IMR-90 (cell line): ENCODE measurements at regions not wholly inside any gene's neighbourhood (a gene's known extent, or its start where the extent isn't known, plus 50 kb on each side); places are given as distances from the start of the nearest gene placed in this dataset.

Source experiments
- ATAC-seq: fragments of 200-7000 bp; cut with Tn5 transposase; 2 replicates; pipeline ENCODE4 v1.9.1; 2020; ENCODE audit warnings: low read depth, mild to moderate bottlenecking, moderate library complexity
- BruUV-seq: library from RNA; stranded (reverse); fragments of 400-500 nt; replicated peaks from 2 replicates; lab custom pipeline; 2021; lab: Mats Ljungman, UMichigan
- CTCF ChIA-PET: fragments of 300-600 bp; formaldehyde crosslinking; extraction: SDS; loops from one replicate; lab custom pipeline; 2021; ENCODE audit warnings: antibody characterized with exemption; lab: Yijun Ruan, JAX
- POLR2A ChIA-PET: fragments of 300-600 bp; sonication (Branson Sonifier 250); formaldehyde crosslinking; loops from one replicate; lab custom pipeline; 2022; ENCODE audit warnings: antibody characterized with exemption; ENCODE audit not compliant: unreplicated experiment; lab: Charles Lee
- DNase-seq: peaks from one replicate; pipeline ENCODE4 v3.0.0; 2013
- H2AFZ ChIP-seq: replicated peaks from 2 replicates; pipeline ENCODE3; 2013; ENCODE audit warnings: low read length, mild to moderate bottlenecking; ENCODE audit not compliant: poor library complexity
- H2AK5ac ChIP-seq: 2 replicates; pipeline ENCODE4 v1.6.1; 2013; ENCODE audit warnings: low read depth, low read length, inconsistent platforms
- H2AK9ac ChIP-seq: replicated peaks from 2 replicates; pipeline ENCODE3; 2013; ENCODE audit warnings: mild to moderate bottlenecking, low read depth, low read length, moderate library complexity; ENCODE audit not compliant: poor library complexity
- H2BK120ac ChIP-seq: 2 replicates; pipeline ENCODE4 v1.6.1; 2013; ENCODE audit warnings: low read depth, low read length, inconsistent platforms
- H2BK15ac ChIP-seq: 3 replicates; pipeline ENCODE4 v1.6.1; 2013; ENCODE audit warnings: low read depth, low read length, inconsistent platforms
- H2BK20ac ChIP-seq: 2 replicates; pipeline ENCODE4 v1.6.1; 2013; ENCODE audit warnings: low read depth, mild to moderate bottlenecking, inconsistent platforms, low read length, moderate library complexity
- H2BK5ac ChIP-seq: 2 replicates; pipeline ENCODE4 v1.6.1; 2013; ENCODE audit warnings: mild to moderate bottlenecking, low read depth, low read length, inconsistent platforms; ENCODE audit not compliant: poor library complexity, severe bottlenecking
- H3K14ac ChIP-seq: replicated peaks from 2 replicates; pipeline ENCODE4 v1.6.1; 2013; ENCODE audit warnings: low read depth, low read length, inconsistent platforms
- H3K18ac ChIP-seq: 2 replicates; pipeline ENCODE4 v1.6.1; 2013; ENCODE audit warnings: low read depth, low read length, control low read depth
- H3K23ac ChIP-seq: 2 replicates; pipeline ENCODE4 v1.6.1; 2013; ENCODE audit warnings: low read depth, low read length, inconsistent platforms
- H3K27ac ChIP-seq: 2 replicates; pipeline ENCODE4 v1.5.1; 2013; ENCODE audit warnings: mild to moderate bottlenecking, control low read depth, low read length; ENCODE audit not compliant: insufficient read depth
- H3K27me3 ChIP-seq: 2 replicates; pipeline ENCODE4 v1.6.1; 2013; ENCODE audit warnings: low read length; ENCODE audit not compliant: control insufficient read depth, insufficient read depth
- H3K36me3 ChIP-seq: 2 replicates; pipeline ENCODE4 v1.6.1; 2013; ENCODE audit warnings: low read length, mixed read lengths; ENCODE audit not compliant: control insufficient read depth, insufficient read depth
- H3K4ac ChIP-seq: 2 replicates; pipeline ENCODE4 v1.6.1; 2013; ENCODE audit warnings: low read depth, low read length, inconsistent platforms
- H3K4me1 ChIP-seq: 2 replicates; pipeline ENCODE4 v1.6.1; 2013; ENCODE audit warnings: low read length, mixed read lengths; ENCODE audit not compliant: control insufficient read depth, insufficient read depth
- H3K4me2 ChIP-seq: 2 replicates; pipeline ENCODE4 v1.6.1; 2013; ENCODE audit warnings: low read depth, mild to moderate bottlenecking, control low read depth, low read length, moderate library complexity
- H3K4me3 ChIP-seq: 2 replicates; pipeline ENCODE4 v1.5.1; 2013; ENCODE audit warnings: low read depth, mild to moderate bottlenecking, control low read depth, low read length, moderate library complexity; ENCODE audit not compliant: insufficient read depth
- H3K56ac ChIP-seq: 2 replicates; pipeline ENCODE4 v1.6.1; 2013; ENCODE audit warnings: low read length, inconsistent platforms; ENCODE audit not compliant: insufficient read depth; ENCODE audit errors: extremely low read depth
- H3K79me1 ChIP-seq, 2 experiments: 2 replicates each; pipeline ENCODE4 v1.6.1; 2013; ENCODE audit warnings: low read length in 2 of 2, inconsistent platforms in 1 of 2, low read depth in 1 of 2
- H3K9ac ChIP-seq: 2 replicates; pipeline ENCODE4 v1.6.1; 2013; ENCODE audit warnings: low read depth, low read length, control low read depth
- H3K9me1 ChIP-seq: 2 replicates; pipeline ENCODE4 v1.6.1; 2013; ENCODE audit warnings: low read length, inconsistent platforms; ENCODE audit not compliant: insufficient read depth
- H3K9me3 ChIP-seq: 2 replicates; pipeline ENCODE4 v1.6.1; 2013; ENCODE audit warnings: low read length; ENCODE audit not compliant: control insufficient read depth, insufficient read depth
- H4K20me1 ChIP-seq: 2 replicates; pipeline ENCODE4 v1.6.1; 2013; ENCODE audit warnings: low read length, inconsistent platforms; ENCODE audit not compliant: insufficient read depth
- H4K5ac ChIP-seq: 2 replicates; pipeline ENCODE4 v1.6.1; 2013; ENCODE audit warnings: mild to moderate bottlenecking, low read depth, low read length, control low read depth
- H4K8ac ChIP-seq, 2 experiments: 2 replicates each; pipeline ENCODE4 v1.6.1; 2013; ENCODE audit warnings: low read depth in 2 of 2, low read length in 2 of 2, control low read depth in 1 of 2, inconsistent platforms in 1 of 2
- H4K91ac ChIP-seq: 2 replicates; pipeline ENCODE4 v1.6.1; 2013; ENCODE audit warnings: low read depth, low read length, inconsistent platforms; ENCODE audit not compliant: insufficient read depth
- BHLHE40 ChIP-seq: fragments of 150-350 bp; IDR thresholded peaks from 2 replicates; pipeline ENCODE4 v1.6.1; 2016; ENCODE audit warnings: mild to moderate bottlenecking, low read depth, low read length
- CEBPB ChIP-seq: IDR thresholded peaks from 2 replicates; pipeline ENCODE4 v1.6.1; 2012; ENCODE audit warnings: low read depth, low read length, improper control_type of control experiment
- ELK1 ChIP-seq: fragments of 150-350 bp; IDR thresholded peaks from 2 replicates; pipeline ENCODE4 v1.6.1; 2016; ENCODE audit warnings: low read depth, mild to moderate bottlenecking, low read length, moderate library complexity, borderline replicate concordance
- MXI1 ChIP-seq: IDR thresholded peaks from 2 replicates; pipeline ENCODE4 v1.6.1; 2012; ENCODE audit warnings: low read depth, mild to moderate bottlenecking, low read length, moderate library complexity, borderline replicate concordance
- NFE2L2 ChIP-seq: fragments of 150-350 bp; IDR thresholded peaks from 2 replicates; pipeline ENCODE4 v1.6.1; 2016; ENCODE audit warnings: low read depth, mild to moderate bottlenecking, low read length
- RAD21 ChIP-seq: IDR thresholded peaks from 2 replicates; pipeline ENCODE4 v1.6.1; 2012; ENCODE audit warnings: low read length, improper control_type of control experiment
- RFX5 ChIP-seq: IDR thresholded peaks from 2 replicates; pipeline ENCODE4 v1.8.0; 2012; ENCODE audit warnings: low read depth, mild to moderate bottlenecking, low read length, moderate library complexity
- SMC3 ChIP-seq: fragments of 150-350 bp; IDR thresholded peaks from 2 replicates; pipeline ENCODE4 v1.6.1; 2016; ENCODE audit warnings: low read depth, mild to moderate bottlenecking, antibody characterized with exemption, low read length, moderate library complexity
- USF2 ChIP-seq: fragments of 150-350 bp; IDR thresholded peaks from 2 replicates; pipeline ENCODE4 v1.6.1; 2017; ENCODE audit warnings: mild to moderate bottlenecking, antibody characterized with exemption, low read length, low read depth
- WGBS, 2 experiments: methylation state at CpG; one replicate each; pipeline versions ENCODE4 v1.1.5 to v1.1.7; 2013; ENCODE audit warnings: missing lambda C conversion rate in 2 of 2; ENCODE audit not compliant: insufficient read length in 1 of 2; ENCODE audit errors: extremely low coverage in 2 of 2; 5-methylcytosine and 5-hydroxymethylcytosine counted together
- dilution Hi-C: fragments of 300-500 bp; cut with HindIII; formaldehyde crosslinking; loops from one replicate; pipeline ENCODE4 v1.14.3; 2018; ENCODE audit warnings: low sequenced_read_pairs; ENCODE audit not compliant: unreplicated experiment
- in situ Hi-C: fragments of 300-500 bp; cut with MboI; formaldehyde crosslinking; loops from 3 replicates; pipeline ENCODE4 v1.14.3; 2019; ENCODE audit warnings: low sequenced_read_pairs, inconsistent platforms, mixed read lengths
- intact Hi-C: fragments of 100-400 bp; cut with micrococcal nuclease; formaldehyde crosslinking; loops from 2 replicates; pipeline ENCODE4 v1.10.0; 2022

DNA sequence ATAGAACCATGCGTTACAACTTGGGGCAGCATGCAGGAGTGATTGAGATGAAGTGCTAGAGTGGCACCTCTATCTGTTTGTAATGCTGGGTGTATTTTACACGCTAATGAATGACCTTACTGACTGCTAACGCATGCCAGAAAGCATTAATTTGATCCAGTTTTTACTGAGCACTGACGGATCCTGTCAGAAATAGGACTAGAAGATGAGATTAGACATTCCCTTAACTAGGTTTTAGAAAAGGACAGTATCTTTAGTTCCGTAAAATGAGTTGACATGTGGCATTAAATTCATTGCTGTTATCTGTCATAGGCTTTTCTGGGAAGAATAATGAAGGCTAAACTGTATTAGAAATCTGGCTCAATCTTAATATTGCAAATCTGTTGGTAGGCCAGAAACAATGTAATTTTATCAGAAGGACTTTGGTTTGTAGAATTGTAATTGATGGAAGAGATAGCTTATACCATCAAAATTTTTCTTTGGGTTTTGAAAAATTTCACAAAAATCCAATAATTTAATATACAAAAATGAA, 140.4 kb upstream of the WDFY3 start:
- Histone ChIP-seq H4K8ac (no peak overlapping the region), H2BK120ac (no peak overlapping the region), H3K36me3 (no peaks in the 10 kb centered on the region), H3K9ac (no peak overlapping the region), H3K14ac (no peak overlapping the region), H2BK15ac (no peak overlapping the region), H3K4me3 (no peak overlapping the region), H3K18ac (no peak overlapping the region), H3K27ac (no peak overlapping the region), H3K9me3 (no peaks in the 10 kb centered on the region), H2AK9ac (no peak overlapping the region), H3K79me1 (no peaks in the 10 kb centered on the region), H3K9me1 (no peaks in the 10 kb centered on the region; the same call in 1 of the 2 replicates), H2BK20ac (no peak overlapping the region), H2AK5ac (no peak overlapping the region), H3K23ac (no peak overlapping the region), H2AFZ (no peak overlapping the region), H2BK5ac (no peak overlapping the region), H4K91ac (no peak overlapping the region), H3K56ac (no peak overlapping the region), H3K27me3 (no peaks in the 10 kb centered on the region), H3K4ac (no peak overlapping the region), H3K4me2 (no peak overlapping the region), H4K20me1 (no peaks in the 10 kb centered on the region), H4K5ac (no peak overlapping the region), H3K4me1 (no peaks in the 10 kb centered on the region)
- in situ Hi-C loops, result no loop called here
- intact Hi-C loops, result no loop called here
- TF ChIP-seq BHLHE40 (no peak), MXI1 (no peak), SMC3 (no peak), CEBPB (no peak), RAD21 (no peak), NFE2L2 (no peak), RFX5 (no peak), ELK1 (no peak), USF2 (no peak)
- BruUV-seq, result no TSS peak
- ChIA-PET POLR2A (no interaction called here), CTCF (interaction anchor here (0.6 to 1.1 kb wide), 3 partner anchors 13 to 1097 kb away, joined by 3 read pairs; no protein-coding TSS in a partner anchor)
- WGBS, 2 experiments, result 92% methylated on average over 2 of the region's 5 CpGs; no CpG with 5 or more reads in 1 of the 2 experiments
- ATAC-seq (no peak), DNase-seq (no peak)
- dilution Hi-C loops, result no loop called here
